H1 (cell line): ENCODE measurements at regions not wholly inside any gene's neighbourhood (a gene's known extent, or its start where the extent isn't known, plus 50 kb on each side); places are given as distances from the start of the nearest gene placed in this dataset.

Experiments
- CTCF ChIA-PET: fragments of 300-600 bp; sonication (Branson Sonifier 250); formaldehyde crosslinking; loops from one replicate; lab custom pipeline; 2021; ENCODE audit not compliant: partially characterized antibody; lab: Charles Lee
- POLR2A ChIA-PET: fragments of 300-600 bp; sonication (Branson Sonifier 250); formaldehyde crosslinking; loops from one replicate; lab custom pipeline; 2021; ENCODE audit warnings: inconsistent platforms; ENCODE audit not compliant: partially characterized antibody; lab: Charles Lee
- DNase-seq, 2 experiments: peaks; one replicate each; pipeline versions ENCODE4 v3.0.0 to v3.0.0-alpha.2; 2010 to 2022; ENCODE audit warnings: low spot score in 2 of 2, low read depth in 1 of 2, mixed read lengths in 1 of 2
- FAIRE-seq: peaks from 2 replicates; lab custom pipeline; 2011; peaks lifted over from hg19 to GRCh38; lab: Jason Lieb, UNC
- H2AFZ ChIP-seq: 2 replicates; pipeline ENCODE4 v1.8.1; 2012; ENCODE audit warnings: low read length, inconsistent platforms
- H2AK5ac ChIP-seq: 2 replicates; pipeline ENCODE4 v1.6.1; 2013; ENCODE audit warnings: low read depth, low read length
- H2BK120ac ChIP-seq: replicated peaks from 2 replicates; pipeline ENCODE3; 2013; ENCODE audit warnings: low read depth, low read length, inconsistent platforms
- H2BK12ac ChIP-seq: 2 replicates; pipeline ENCODE4 v1.6.1; 2013; ENCODE audit warnings: low read depth, low read length
- H2BK15ac ChIP-seq: 2 replicates; pipeline ENCODE4 v1.6.1; 2013; ENCODE audit warnings: low read length
- H2BK20ac ChIP-seq: 2 replicates; pipeline ENCODE4 v1.6.1; 2013; ENCODE audit warnings: low read length
- H2BK5ac ChIP-seq: 2 replicates; pipeline ENCODE4 v1.6.1; 2013; ENCODE audit warnings: low read depth, low read length
- H3K14ac ChIP-seq: 2 replicates; pipeline ENCODE4 v1.6.1; 2013; ENCODE audit warnings: inconsistent platforms; ENCODE audit not compliant: insufficient read length
- H3K18ac ChIP-seq: 2 replicates; pipeline ENCODE4 v1.6.1; 2013; ENCODE audit warnings: low read length; ENCODE audit errors: extremely low read depth
- H3K23ac ChIP-seq: 2 replicates; pipeline ENCODE4 v1.6.1; 2013; ENCODE audit warnings: inconsistent platforms; ENCODE audit not compliant: insufficient read length
- H3K23me2 ChIP-seq: 2 replicates; pipeline ENCODE4 v1.6.1; 2013; ENCODE audit warnings: low read depth, low read length
- H3K27ac ChIP-seq: 2 replicates; pipeline ENCODE4 v1.6.1; 2011; ENCODE audit warnings: low read depth, low read length, inconsistent platforms
- H3K27me3 ChIP-seq, 4 experiments: replicated peaks in 1 of 4; 1 replicate in 1 of 4; 2 replicates in 3 of 4; pipeline versions ENCODE4 v1.6.1 to v1.8.1; 2011 to 2013; ENCODE audit warnings: low read length in 3 of 4, mild to moderate bottlenecking in 3 of 4, inconsistent platforms in 2 of 4, mixed read lengths in 2 of 4, moderate library complexity in 1 of 4; ENCODE audit not compliant: control insufficient read depth in 3 of 4, insufficient read depth in 3 of 4; ENCODE audit errors: extremely low read depth in 1 of 4
- H3K36me3 ChIP-seq, 4 experiments: 2 replicates each; pipeline versions ENCODE4 v1.6.1 to v1.8.1; 2011 to 2013; ENCODE audit warnings: mild to moderate bottlenecking in 4 of 4, low read length in 3 of 4, moderate library complexity in 2 of 4, control low read depth in 1 of 4, inconsistent platforms in 1 of 4; ENCODE audit not compliant: insufficient read depth in 4 of 4, control insufficient read depth in 2 of 4
- H3K4ac ChIP-seq: replicated peaks from 2 replicates; pipeline ENCODE3; 2013; ENCODE audit warnings: low read length, low read depth, mixed read lengths, inconsistent platforms; ENCODE audit not compliant: insufficient read length
- H3K4me1 ChIP-seq, 4 experiments: replicated peaks in 1 of 4; 1 replicate in 1 of 4; 2 replicates in 3 of 4; pipeline versions ENCODE4 v1.6.1 to v1.8.1; 2011 to 2013; ENCODE audit warnings: low read length in 3 of 4, inconsistent platforms in 2 of 4, mixed read lengths in 1 of 4; ENCODE audit not compliant: insufficient read depth in 4 of 4, control insufficient read depth in 3 of 4
- H3K4me2 ChIP-seq, 2 experiments: 2 replicates each; pipeline versions ENCODE4 v1.6.1 to v1.8.1; 2011 to 2013; ENCODE audit warnings: low read depth in 2 of 2, low read length in 2 of 2, control low read depth in 1 of 2, inconsistent platforms in 1 of 2, mild to moderate bottlenecking in 1 of 2; ENCODE audit not compliant: insufficient read depth in 1 of 2
- H3K4me3 ChIP-seq, 4 experiments: fragments of 200-600, 300-600 bp in 1 of 4; sonication (generic), shearing (Covaris generic), sonication (Bioruptor Twin) in 1 of 4; 2 replicates each; pipeline versions ENCODE4 v1.5.1 to v1.8.1; 2011 to 2016; ENCODE audit warnings: low read length in 4 of 4, low read depth in 3 of 4, control low read depth in 2 of 4, inconsistent platforms in 2 of 4, mild to moderate bottlenecking in 2 of 4, mixed read lengths in 1 of 4, moderate library complexity in 1 of 4; ENCODE audit not compliant: insufficient read depth in 2 of 4; ENCODE audit errors: extremely low read depth in 1 of 4
- H3K56ac ChIP-seq: replicated peaks from 2 replicates; pipeline ENCODE3; 2013; ENCODE audit warnings: low read depth, mild to moderate bottlenecking, mixed read lengths, low read length, inconsistent platforms; ENCODE audit not compliant: insufficient read length
- H3K79me1 ChIP-seq: 2 replicates; pipeline ENCODE4 v1.6.1; 2013; ENCODE audit warnings: low read depth, low read length, control low read depth
- H3K79me2 ChIP-seq, 2 experiments: 2 replicates each; pipeline versions ENCODE4 v1.6.1 to v1.8.1; 2012 to 2013; ENCODE audit warnings: low read length in 2 of 2, mild to moderate bottlenecking in 2 of 2, inconsistent platforms in 1 of 2; ENCODE audit not compliant: insufficient read depth in 2 of 2, control insufficient read depth in 1 of 2
- H3K9ac ChIP-seq, 4 experiments: replicated peaks in 1 of 4; 1 replicate in 1 of 4; 2 replicates in 3 of 4; pipeline versions ENCODE4 v1.6.1 to v1.8.1; 2011 to 2013; ENCODE audit warnings: low read depth in 3 of 4, low read length in 3 of 4, control low read depth in 2 of 4, mild to moderate bottlenecking in 2 of 4, moderate library complexity in 2 of 4, inconsistent platforms in 1 of 4; ENCODE audit errors: extremely low read depth in 1 of 4
- H3K9me3 ChIP-seq, 2 experiments: 2 replicates each; pipeline versions ENCODE4 v1.6.1 to v1.8.1; 2012 to 2013; ENCODE audit warnings: mild to moderate bottlenecking in 2 of 2, moderate library complexity in 2 of 2, control low read depth in 1 of 2, inconsistent platforms in 1 of 2, low read depth in 1 of 2, low read length in 1 of 2, mixed read lengths in 1 of 2; ENCODE audit not compliant: insufficient read depth in 2 of 2
- H4K20me1 ChIP-seq, 2 experiments: replicated peaks in 1 of 2; 2 replicates each; pipeline versions ENCODE3 to v1.8.1; 2011 to 2013; ENCODE audit warnings: inconsistent platforms in 2 of 2, low read length in 2 of 2, mild to moderate bottlenecking in 1 of 2; ENCODE audit not compliant: insufficient read depth in 2 of 2, control insufficient read depth in 1 of 2
- H4K5ac ChIP-seq: 2 replicates; pipeline ENCODE4 v1.6.1; 2013; ENCODE audit warnings: low read length, low read depth, mixed read lengths, inconsistent platforms; ENCODE audit not compliant: insufficient read length
- H4K8ac ChIP-seq: 2 replicates; pipeline ENCODE4 v1.8.0; 2013; ENCODE audit warnings: mild to moderate bottlenecking, moderate library complexity, low read length, inconsistent platforms; ENCODE audit not compliant: insufficient read depth; ENCODE audit errors: extremely low read depth
- H4K91ac ChIP-seq: replicated peaks from 2 replicates; pipeline ENCODE3; 2013; ENCODE audit warnings: low read length, mixed read lengths, inconsistent platforms; ENCODE audit not compliant: insufficient read length
- ASH2L ChIP-seq: fragments of 200-600, 300-600 bp; sonication (generic); IDR thresholded peaks from one replicate; pipeline ENCODE4 v1.7.1; 2017; ENCODE audit warnings: low read length
- ATF2 ChIP-seq: IDR thresholded peaks from 2 replicates; pipeline ENCODE4 v1.6.1; 2012; ENCODE audit warnings: low read length, inconsistent platforms
- BCL11A ChIP-seq, 2 experiments: IDR thresholded peaks; one replicate each; pipeline ENCODE4 v1.6.1; 2011; ENCODE audit warnings: low read depth in 2 of 2, low read length in 2 of 2, mild to moderate bottlenecking in 2 of 2
- CBX5 ChIP-seq: fragments of 300-800, 300-1000 bp; sonication (generic); IDR thresholded peaks from 2 replicates; pipeline ENCODE4 v1.7.1; 2016; ENCODE audit warnings: antibody characterized with exemption, low read length, low read depth
- CBX8 ChIP-seq: fragments of 300-800, 300-1000 bp; sonication (generic); IDR thresholded peaks from 2 replicates; pipeline ENCODE4 v1.7.1; 2016; ENCODE audit warnings: low read depth, low read length, borderline replicate concordance
- CHD1 ChIP-seq: IDR thresholded peaks from 2 replicates; pipeline ENCODE4 v1.6.1; 2012; ENCODE audit warnings: low read depth, low read length, improper control_type of control experiment
- EGR1 ChIP-seq: IDR thresholded peaks from 2 replicates; pipeline ENCODE4 v1.6.1; 2011; ENCODE audit warnings: low read depth, low read length, borderline replicate concordance
- GTF2F1 ChIP-seq: IDR thresholded peaks from 2 replicates; pipeline ENCODE4 v1.6.1; 2012; ENCODE audit warnings: low read depth, low read length, improper control_type of control experiment, borderline replicate concordance
- KDM5A ChIP-seq: fragments of 200-600 bp; IDR thresholded peaks from 2 replicates; pipeline ENCODE4 v1.7.1; 2012; ENCODE audit warnings: mild to moderate bottlenecking, low read length, inconsistent platforms, mixed read lengths
- NRF1 ChIP-seq: IDR thresholded peaks from 2 replicates; pipeline ENCODE4 v1.6.1; 2011; ENCODE audit warnings: mild to moderate bottlenecking, low read depth, low read length, improper control_type of control experiment
- POLR2A ChIP-seq, 2 experiments: IDR thresholded peaks; 1 replicate in 1 of 2; 2 replicates in 1 of 2; pipeline ENCODE4 v1.6.1; 2011; ENCODE audit warnings: low read depth in 2 of 2, low read length in 2 of 2, mild to moderate bottlenecking in 2 of 2; ENCODE audit errors: control extremely low read depth in 1 of 2
- SIN3A ChIP-seq, 2 experiments: IDR thresholded peaks in 1 of 2; conservative IDR thresholded peaks in 1 of 2; 2 replicates each; pipeline ENCODE4 v1.6.1; 2011 to 2012; ENCODE audit warnings: low read length in 2 of 2, improper control_type of control experiment in 1 of 2, low read depth in 1 of 2, mild to moderate bottlenecking in 1 of 2
- TEAD4 ChIP-seq: IDR thresholded peaks from 2 replicates; pipeline ENCODE4 v1.6.1; 2012; ENCODE audit warnings: low read depth, low read length, inconsistent platforms, mixed read lengths
- YY1 ChIP-seq: IDR thresholded peaks from 2 replicates; pipeline ENCODE4 v1.6.1; 2011; ENCODE audit warnings: low read depth, mild to moderate bottlenecking, low read length
- ZNF274 ChIP-seq: IDR thresholded peaks from 2 replicates; pipeline ENCODE4 v1.7.0; 2012; ENCODE audit warnings: low read length, borderline replicate concordance; ENCODE audit errors: extremely low read depth
- WGBS, 2 experiments: shearing (Covaris generic) in 1 of 2; methylation state at CpG; one replicate each; pipeline versions ENCODE4 v1.1.6 to v1.1.7; 2013 to 2015; ENCODE audit warnings: low lambda C conversion rate in 2 of 2, mixed read lengths in 2 of 2, inconsistent platforms in 1 of 2, low coverage in 1 of 2, missing lambda C conversion rate in 1 of 2; ENCODE audit not compliant: insufficient replicate concordance in 2 of 2, insufficient coverage in 1 of 2, insufficient read length in 1 of 2; ENCODE audit errors: extremely low coverage in 1 of 2, missing lambda C conversion rate in 1 of 2; 5-methylcytosine and 5-hydroxymethylcytosine counted together

GRCh38 chr6:168240160-168240559 lies 79.4 kb downstream of the DACT2 start:
- Histone ChIP-seq H2BK15ac (no peak overlapping the region), H3K4me2 (no peak overlapping the region)
- TF ChIP-seq YY1 (no peak), SIN3A (conservative IDR thresholded peaks at IDR 0.05 in 1 of 2, IDR thresholded peaks at IDR 0.05 in 1 of 2; ENCODE audit: low read depth in 1 of 2, low read length in 2 of 2) (no peak), POLR2A (IDR thresholded peaks at IDR 0.05; ENCODE audit: control extremely low read depth in 1 of 2, low read depth in 2 of 2, low read length in 2 of 2) (no peak), BCL11A (IDR thresholded peaks at IDR 0.05; ENCODE audit: low read depth in 2 of 2, low read length in 2 of 2) (no peak), ATF2 (no peak), ASH2L (no peak), CHD1 (no peak), ZNF274 (no peak), KDM5A (no peak), CBX5 (no peak), NRF1 (no peak), GTF2F1 (no peak), EGR1 (no peak), CBX8 (no peak), TEAD4 (no peak)

More at GRCh38 chr6:168240160-168240559, 79.4 kb downstream of the DACT2 start:
- Histone ChIP-seq H3K9ac (no peak overlapping the region), H2BK120ac (no peak overlapping the region), H3K14ac (no peak overlapping the region), H3K4ac (no peak overlapping the region), H3K79me2 (no peaks in the 10 kb centered on the region), H3K27me3 (no peaks in the 10 kb centered on the region), H2AFZ (no peak overlapping the region), H3K27ac (no peak overlapping the region), H3K4me1 (no peaks in the 10 kb centered on the region; a peak in 1 of 7 replicates), H2BK20ac (no peak overlapping the region), H4K8ac (no peak overlapping the region), H4K20me1 (no peaks in the 10 kb centered on the region), H2BK12ac (no peak overlapping the region), H3K9me3 (no peaks in the 10 kb centered on the region), H3K79me1 (no peaks in the 10 kb centered on the region), H2AK5ac (no peak overlapping the region), H4K91ac (no peak overlapping the region), H3K23ac (no peak overlapping the region), H3K36me3 (no peaks in the 10 kb centered on the region), H3K56ac (no peak overlapping the region), H4K5ac (no peak overlapping the region), H3K23me2 (no peaks in the 10 kb centered on the region), H2BK5ac (no peak overlapping the region), H3K4me3 (no peak overlapping the region), H3K18ac (no peak overlapping the region)
- ChIA-PET POLR2A (no interaction called here), CTCF (interaction anchor here (1.0 to 1.2 kb wide), 3 partner anchors 9 to 35 kb away, joined by 3 to 4 read pairs (median 3); no protein-coding TSS in a partner anchor)
- DNase-seq (no peak), FAIRE-seq (no peak)
- 88% methylated on average over 5 of the region's 5 CpGs; no CpG with 5 or more reads in 1 of the 2 experiments for WGBS, 2 experiments
